DND-41 (cell line): ENCODE measurements at regions not wholly inside any gene's neighbourhood (a gene's known extent, or its start where the extent isn't known, plus 50 kb on each side); places are given as distances from the start of the nearest gene placed in this dataset.

ENCODE experiments used
- EZH2 ChIP-seq: IDR thresholded peaks from 3 replicates; pipeline ENCODE4 v1.6.1; 2012; ENCODE audit warnings: borderline replicate concordance, low read depth, mild to moderate bottlenecking, moderate library complexity, low read length, inconsistent platforms; ENCODE audit not compliant: severe bottlenecking
- TF ChIP-seq, protein P1 (sequence below): IDR thresholded peaks from 2 replicates; pipeline ENCODE4 v1.5.1; 2012; ENCODE audit warnings: borderline replicate concordance, low read length, moderate library complexity, mild to moderate bottlenecking; ENCODE audit not compliant: poor library complexity, severe bottlenecking; ENCODE audit errors: extremely low read depth

DNA sequence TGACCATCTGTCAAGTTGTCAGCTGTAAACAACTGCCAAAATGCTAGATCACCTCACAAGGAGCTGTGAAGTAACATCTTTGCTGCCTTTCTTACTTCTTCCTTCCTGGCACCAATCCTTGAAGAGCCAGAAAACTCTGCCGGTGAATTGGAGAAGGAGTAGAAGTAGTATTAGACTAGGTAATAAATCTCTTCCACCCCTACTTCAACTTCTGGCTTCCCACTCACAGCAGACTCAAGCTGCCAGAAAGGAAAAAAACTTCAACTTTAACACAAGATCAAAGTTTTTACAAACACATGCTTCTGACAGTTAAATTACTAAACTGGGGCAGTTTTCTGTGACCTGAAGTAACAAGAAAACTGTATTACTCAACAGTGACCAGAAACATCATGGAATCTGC, 164.7 kb upstream of the SLC7A11 start:
- TF ChIP-seq, protein P1, sequence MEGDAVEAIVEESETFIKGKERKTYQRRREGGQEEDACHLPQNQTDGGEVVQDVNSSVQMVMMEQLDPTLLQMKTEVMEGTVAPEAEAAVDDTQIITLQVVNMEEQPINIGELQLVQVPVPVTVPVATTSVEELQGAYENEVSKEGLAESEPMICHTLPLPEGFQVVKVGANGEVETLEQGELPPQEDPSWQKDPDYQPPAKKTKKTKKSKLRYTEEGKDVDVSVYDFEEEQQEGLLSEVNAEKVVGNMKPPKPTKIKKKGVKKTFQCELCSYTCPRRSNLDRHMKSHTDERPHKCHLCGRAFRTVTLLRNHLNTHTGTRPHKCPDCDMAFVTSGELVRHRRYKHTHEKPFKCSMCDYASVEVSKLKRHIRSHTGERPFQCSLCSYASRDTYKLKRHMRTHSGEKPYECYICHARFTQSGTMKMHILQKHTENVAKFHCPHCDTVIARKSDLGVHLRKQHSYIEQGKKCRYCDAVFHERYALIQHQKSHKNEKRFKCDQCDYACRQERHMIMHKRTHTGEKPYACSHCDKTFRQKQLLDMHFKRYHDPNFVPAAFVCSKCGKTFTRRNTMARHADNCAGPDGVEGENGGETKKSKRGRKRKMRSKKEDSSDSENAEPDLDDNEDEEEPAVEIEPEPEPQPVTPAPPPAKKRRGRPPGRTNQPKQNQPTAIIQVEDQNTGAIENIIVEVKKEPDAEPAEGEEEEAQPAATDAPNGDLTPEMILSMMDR: no peak
- no peak for TF ChIP-seq EZH2
